ENCODE measurements at regions not wholly inside any gene's neighbourhood (a gene's known extent, or its start where the extent isn't known, plus 50 kb on each side); places are given as distances from the start of the nearest gene placed in this dataset.

- no peak for TF ChIP-seq CTCF (IDR thresholded peaks at IDR 0.05; ENCODE audit: low read length)
- no peak for TF ChIP-seq EZH2 (optimal IDR thresholded peaks at IDR 0.05; ENCODE audit: low read depth, low read length)
Observed at GRCh38 chr5:117207088-117207668, 632.6 kb upstream of the SEMA6A start.
